Middle frontal gyrus (tissue), 1 donor: ENCODE measurements at regions not wholly inside any gene's neighbourhood (a gene's known extent, or its start where the extent isn't known, plus 50 kb on each side); places are given as distances from the start of the nearest gene placed in this dataset.

ENCODE experiments used
- DNase-seq: peaks from one replicate; pipeline ENCODE4 v3.0.0-alpha.2; 2015; ENCODE audit warnings: low spot score; ENCODE audit errors: extremely low spot score

GRCh38 chr6:169935348-169935718 lies 183.9 kb downstream of the ERMARD start:
- DNase-seq = no peak

GRCh38 chr6:169934699-169935347 lies 183.4 kb downstream of the ERMARD start:
- DNase-seq = no peak

GRCh38 chr6:169933839-169934698 lies 182.6 kb downstream of the ERMARD start:
- DNase-seq = no peak

GRCh38 chr6:169933251-169933821 lies 181.9 kb downstream of the ERMARD start:
- DNase-seq = no peak

- DNase-seq = no peak
Measured at GRCh38 chr6:169932491-169932890, 181.1 kb downstream of the ERMARD start.

GRCh38 chr6:169931261-169931660 lies 179.8 kb downstream of the ERMARD start:
- DNase-seq = no peak

GRCh38 chr6:169930799-169931198 lies 179.4 kb downstream of the ERMARD start:
- DNase-seq = no peak

- DNase-seq = no peak
Measured at GRCh38 chr6:169927711-169928110, 176.3 kb downstream of the ERMARD start.

GRCh38 chr6:169926617-169927417 lies 175.4 kb downstream of the ERMARD start:
- no peak for DNase-seq

- no peak for DNase-seq
Measured at GRCh38 chr6:169923468-169924464, 172.3 kb downstream of the ERMARD start.

- DNase-seq = no peak
Measured at GRCh38 chr6:169921853-169922824, 170.7 kb downstream of the ERMARD start.

- DNase-seq = no peak
Measured at GRCh38 chr6:169921217-169921616, 169.8 kb downstream of the ERMARD start.

GRCh38 chr6:169920359-169921020 lies 169.1 kb downstream of the ERMARD start:
- no peak for DNase-seq

GRCh38 chr6:169918954-169919549 lies 167.6 kb downstream of the ERMARD start:
- DNase-seq = no peak

- no peak for DNase-seq
Measured at GRCh38 chr6:169918239-169918953, 167.0 kb downstream of the ERMARD start.

GRCh38 chr6:169917153-169917552 lies 165.7 kb downstream of the ERMARD start:
- DNase-seq = no peak

- no peak for DNase-seq
Measured at GRCh38 chr6:169915769-169916550, 164.5 kb downstream of the ERMARD start.
